ENCODE measurements at regions not wholly inside any gene's neighbourhood (a gene's known extent, or its start where the extent isn't known, plus 50 kb on each side); places are given as distances from the start of the nearest gene placed in this dataset.

- Histone ChIP-seq H2AK5ac (ENCODE audit: insufficient read length, low read length) (no peak overlapping the region), H2BK5ac (ENCODE audit: insufficient read length, low read length) (no peak overlapping the region), H4K91ac (ENCODE audit: insufficient read length, low read depth, low read length) (no peak overlapping the region), H3K4ac (ENCODE audit: low read depth, low read length) (no peak overlapping the region), H4K8ac (replicated peaks; ENCODE audit: insufficient read length, low read depth, low read length) (no peak overlapping the region), H3K9me3 (ENCODE audit: control insufficient read depth, low read depth, low read length) (no peaks in the 10 kb centered on the region), H3K27ac (ENCODE audit: insufficient read length, low read depth, low read length) (no peak overlapping the region), H4K5ac (ENCODE audit: insufficient read length, low read depth, low read length) (no peak overlapping the region), H2BK12ac (ENCODE audit: insufficient read length, low read depth, low read length) (no peak overlapping the region), H3K27me3 (ENCODE audit: insufficient read depth, low read length) (no peaks in the 10 kb centered on the region), H3K18ac (ENCODE audit: insufficient read length, low read depth, low read length) (no peak overlapping the region), H2BK120ac (ENCODE audit: low read depth, low read length, poor library complexity, severe bottlenecking) (no peak overlapping the region), H3K4me1 (ENCODE audit: insufficient read depth, low read length) (no peaks in the 10 kb centered on the region), H3K4me2 (ENCODE audit: insufficient read depth, insufficient read length, low read length) (no peak overlapping the region), H2BK15ac (ENCODE audit: low read depth, low read length) (no peak overlapping the region), H3K23ac (ENCODE audit: insufficient read length, low read depth, low read length) (no peak overlapping the region), H3K79me1 (ENCODE audit: insufficient read depth, low read depth, low read length, poor library complexity, severe bottlenecking) (no peaks in the 10 kb centered on the region), H3K56ac (ENCODE audit: insufficient read length, low read depth, low read length) (no peak overlapping the region), H3T11ph (ENCODE audit: low read length) (no peak overlapping the region), H4K20me1 (ENCODE audit: control insufficient read depth, insufficient read depth, insufficient read length) (no peaks in the 10 kb centered on the region), H2AFZ (ENCODE audit: low read length) (no peak overlapping the region), H2BK20ac (ENCODE audit: low read depth, low read length, poor library complexity, severe bottlenecking) (no peak overlapping the region), H3K9ac (ENCODE audit: extremely low read depth, insufficient read length, low read length) (no peak overlapping the region), H3K23me2 (ENCODE audit: insufficient read length, low read depth, low read length, poor library complexity, severe bottlenecking) (no peaks in the 10 kb centered on the region), H3K14ac (ENCODE audit: insufficient read depth, low read length) (no peak overlapping the region), H3K79me2 (ENCODE audit: insufficient read depth, low read length) (no peaks in the 10 kb centered on the region)
- H3K27me3 Mint-ChIP-seq (ENCODE audit: low read depth): no peaks in the 10 kb centered on the region
- no peak overlapping the region for H3K27ac Mint-ChIP-seq
- H3K9me3 Mint-ChIP-seq: peaks cover 0 to 5% of the 10 kb centered on the region in 2 experiments; a peak in 3 of 5 replicates
- no peak for TF ChIP-seq CTCF (conservative IDR thresholded peaks at IDR 0.05)
- H3K4me1 Mint-ChIP-seq: peaks cover 3 to 7% of the 10 kb centered on the region in 2 experiments; a peak in 3 of 4 replicates
- H3K36me3 Mint-ChIP-seq (ENCODE audit: insufficient read depth in 1 of 3, low read depth in 3 of 3): peaks cover 0 to 1% (median 0%) of the 10 kb centered on the region in 3 experiments; a peak in 2 of 7 replicates
- H3K4me3 Mint-ChIP-seq: no peak overlapping the region
- DNase-seq: no peak
Observed at GRCh38 chr15:35740761-35741160, 194.8 kb upstream of the DPH6 start.

Measured in H9 (cell line).